CD4-positive, alpha-beta T cell treated with Interleukin-15 for 1 hour (primary cell): ENCODE measurements at regions not wholly inside any gene's neighbourhood (a gene's known extent, or its start where the extent isn't known, plus 50 kb on each side); places are given as distances from the start of the nearest gene placed in this dataset.

ENCODE experiments used
- DNase-seq: peaks from one replicate; pipeline ENCODE4 v3.0.0-alpha.2; 2020

- DNase-seq: no peak
Measured at GRCh38 chr13:24012648-24013047, 115.3 kb upstream of the C1QTNF9B start.

- DNase-seq: no peak
Measured at GRCh38 chr13:24013189-24013588, 115.9 kb upstream of the C1QTNF9B start.

- DNase-seq: no peak
Measured at GRCh38 chr13:24016046-24016445, 118.7 kb upstream of the C1QTNF9B start.

- no peak for DNase-seq
Measured at GRCh38 chr13:24022568-24022967, 125.3 kb upstream of the C1QTNF9B start.

- no peak for DNase-seq
Measured at GRCh38 chr13:24023073-24023472, 125.8 kb upstream of the C1QTNF9B start.

- DNase-seq: no peak
Measured at GRCh38 chr13:24027494-24027893, 130.2 kb upstream of the C1QTNF9B start.

DNA sequence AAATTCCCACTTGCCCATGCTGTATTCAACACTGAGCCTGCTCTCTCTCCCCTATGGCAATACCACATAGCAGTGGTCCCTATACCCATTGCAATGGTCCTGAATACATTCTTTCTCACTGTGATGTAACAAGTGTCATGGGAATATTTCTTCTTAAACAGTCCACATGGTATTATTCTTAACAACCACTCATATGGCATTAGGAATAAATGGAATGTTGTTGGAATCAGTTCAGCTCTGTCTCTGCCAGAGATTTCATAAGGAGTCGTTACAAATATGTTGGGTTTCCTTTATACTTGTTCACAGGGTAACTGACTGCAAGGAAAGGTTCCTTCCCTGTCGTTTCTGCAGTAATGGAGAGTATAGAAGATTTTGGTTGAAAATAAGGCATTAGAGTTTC is 128.3 kb upstream of the SPATA13 start:
- no peak for DNase-seq

DNA sequence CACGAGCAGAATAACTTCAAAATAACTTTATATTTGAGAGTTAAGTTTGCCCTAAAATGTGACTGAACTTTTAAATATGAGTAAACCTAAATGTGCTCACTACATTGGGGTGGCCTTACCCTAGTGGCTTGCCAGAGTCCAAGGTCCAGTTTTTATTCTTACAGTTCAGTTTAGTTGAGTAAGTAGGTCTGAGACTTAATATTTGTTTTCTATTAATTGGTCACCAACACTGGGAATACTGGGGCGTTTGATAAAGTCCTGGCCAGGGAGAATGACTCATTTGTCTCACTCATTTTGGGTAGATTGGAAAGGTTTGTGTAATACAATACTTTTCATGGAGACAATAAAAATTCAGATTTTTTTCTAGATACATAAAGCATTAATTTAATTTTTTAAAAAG is 127.8 kb upstream of the SPATA13 start:
- no peak for DNase-seq

DNA sequence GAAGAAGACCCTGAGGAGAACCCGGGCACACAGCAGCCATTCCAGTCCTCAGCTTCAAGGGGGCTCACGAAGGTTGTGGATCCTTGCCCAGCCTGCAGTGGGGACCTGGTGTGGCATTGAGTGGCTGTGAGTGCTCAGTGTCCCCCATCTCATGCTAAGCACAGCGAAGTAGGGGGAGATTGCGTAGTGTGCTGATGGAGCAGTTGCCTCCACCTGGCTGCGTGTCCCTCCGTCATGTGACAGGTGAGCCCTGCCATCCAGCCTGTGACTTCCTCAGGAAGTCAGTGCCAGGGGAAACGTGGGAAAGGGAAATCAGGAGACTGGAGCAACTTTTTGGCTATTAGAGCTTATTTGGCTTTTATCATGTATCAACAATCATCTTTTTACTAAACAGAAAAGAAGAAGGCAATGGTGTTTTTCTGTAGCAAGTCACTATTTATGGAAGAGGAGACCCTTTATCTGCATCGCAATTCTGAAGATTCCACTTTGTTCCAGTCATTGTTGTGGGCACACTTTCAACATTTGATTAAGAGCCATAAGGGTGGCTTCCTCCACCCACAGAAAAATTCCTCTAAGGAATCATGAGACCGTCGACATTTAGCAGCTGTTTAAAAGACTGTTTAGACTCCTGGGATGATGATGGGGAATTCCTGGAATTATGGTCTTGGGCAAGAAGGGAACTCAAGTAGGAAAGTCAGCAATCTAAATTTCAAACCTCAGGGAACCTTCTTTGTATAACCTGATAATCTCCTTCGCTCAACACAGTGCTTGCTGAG is 126.8 kb upstream of the SPATA13 start:
- no peak for DNase-seq

DNA sequence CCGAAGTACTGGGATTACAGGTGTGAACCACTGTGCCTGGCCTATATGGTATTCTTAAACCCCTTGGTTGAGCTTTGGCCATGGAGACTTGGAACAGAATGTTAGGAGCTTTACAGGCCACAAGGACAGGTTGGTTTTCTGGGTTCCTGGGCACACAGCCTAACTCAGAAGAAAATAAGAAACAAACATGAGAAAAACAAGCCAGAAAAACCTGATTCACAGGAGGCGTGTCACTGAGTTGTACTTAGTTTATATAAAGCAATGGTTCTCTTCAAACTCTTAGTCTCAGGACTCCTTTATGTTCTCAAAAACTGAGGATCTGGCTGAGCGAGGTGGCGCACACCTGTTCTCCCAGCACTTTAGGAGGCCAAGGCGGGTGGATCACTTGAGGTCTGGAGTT is 125.1 kb upstream of the SPATA13 start:
- DNase-seq: no peak

DNA sequence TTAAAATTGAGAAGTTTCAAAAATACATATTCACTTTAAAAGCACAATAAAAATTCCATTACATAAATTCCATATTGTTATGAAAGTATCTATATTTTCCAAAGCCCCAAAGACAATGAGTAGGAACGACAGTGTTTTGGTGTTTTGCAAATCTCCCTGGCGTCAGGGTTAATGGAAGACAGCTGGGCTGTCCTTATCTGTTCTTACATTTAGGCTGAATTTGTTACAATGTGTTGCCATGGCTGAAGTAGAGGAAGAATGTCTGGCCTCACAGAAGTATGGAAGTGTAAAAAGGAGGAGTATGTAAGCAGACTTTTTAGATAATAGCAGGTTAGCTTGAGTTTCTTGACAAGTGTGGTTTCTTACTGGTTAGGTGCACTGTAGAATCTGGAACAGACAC is 124.4 kb upstream of the SPATA13 start:
- DNase-seq: no peak

GRCh38 chr13:24038405-24038804 is 122.1 kb upstream of the SPATA13 start:
- no peak for DNase-seq

- DNase-seq: no peak
Measured at GRCh38 chr13:24038841-24039330, 121.6 kb upstream of the SPATA13 start.

DNA sequence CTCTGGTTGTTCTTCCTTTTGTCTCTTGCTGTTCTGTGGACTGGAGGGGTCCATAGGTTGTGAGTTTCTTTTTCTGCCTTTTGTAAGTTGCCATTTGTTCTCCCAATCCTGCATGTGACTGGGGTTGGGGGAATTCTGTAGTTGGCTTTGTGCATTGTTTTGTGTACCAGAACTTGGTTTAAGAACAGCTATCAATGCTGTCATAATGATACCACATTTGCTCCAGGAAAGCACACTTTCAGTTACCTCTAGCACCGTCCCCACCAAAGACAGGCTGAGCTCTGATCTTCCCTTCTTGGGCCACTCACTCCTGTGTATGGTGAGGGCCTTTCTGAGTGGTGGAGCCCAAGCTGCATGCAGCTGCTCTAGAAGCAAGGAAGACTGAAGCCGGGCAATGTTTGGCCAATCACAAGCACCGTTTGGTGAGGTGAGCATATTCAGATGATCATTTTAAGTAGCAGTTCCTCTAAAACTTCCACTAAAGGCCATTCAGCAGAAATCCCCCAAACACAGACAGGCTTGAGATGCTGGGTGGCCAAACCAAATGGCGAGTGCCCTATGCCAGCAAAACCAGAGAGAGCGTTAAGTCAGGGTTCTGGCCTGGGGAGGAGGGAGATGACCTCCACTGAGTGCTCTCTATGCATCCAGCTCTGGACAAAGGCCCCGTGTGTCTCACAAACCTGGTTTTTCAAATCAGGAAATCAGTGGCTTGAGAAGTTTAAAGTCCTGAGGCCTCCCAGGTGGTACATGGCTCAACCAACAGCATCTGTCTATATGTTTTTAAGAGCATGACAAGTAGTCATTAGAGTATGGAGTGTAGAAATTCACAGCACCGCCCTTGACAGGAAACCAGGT is 120.7 kb upstream of the SPATA13 start:
- no peak for DNase-seq

- DNase-seq: no peak
Measured at GRCh38 chr13:24040835-24041234, 119.7 kb upstream of the SPATA13 start.

DNA sequence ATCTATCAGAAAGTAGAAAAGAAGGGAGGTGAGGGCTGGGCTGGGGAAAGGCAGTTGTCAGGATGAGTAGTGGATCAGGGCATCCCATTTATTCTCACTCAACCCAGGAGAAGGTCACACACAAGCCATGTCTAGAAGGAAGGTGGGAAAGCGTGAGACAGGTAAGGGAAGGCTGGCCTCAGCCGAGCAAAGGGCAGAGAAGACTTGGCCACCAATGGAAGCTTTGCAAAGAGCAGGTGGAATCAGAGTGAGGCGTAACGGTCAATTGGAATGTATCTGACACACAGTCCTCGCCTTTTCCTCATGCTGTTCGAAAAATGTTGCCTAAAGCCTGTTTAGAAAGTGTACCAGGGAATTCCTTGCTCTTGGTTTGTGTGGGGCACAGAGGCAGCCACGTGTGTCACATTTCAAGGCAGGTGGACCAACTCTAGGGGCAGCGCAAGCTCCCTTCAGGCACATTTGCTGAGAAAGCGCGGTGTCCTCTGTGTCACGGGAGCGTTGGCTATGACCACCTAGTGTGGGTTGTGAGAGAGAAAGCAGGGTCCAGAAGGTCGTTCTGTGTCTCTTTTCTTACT is 118.8 kb upstream of the SPATA13 start:
- no peak for DNase-seq

GRCh38 chr13:24042710-24043440 is 117.6 kb upstream of the SPATA13 start:
- no peak for DNase-seq

DNA sequence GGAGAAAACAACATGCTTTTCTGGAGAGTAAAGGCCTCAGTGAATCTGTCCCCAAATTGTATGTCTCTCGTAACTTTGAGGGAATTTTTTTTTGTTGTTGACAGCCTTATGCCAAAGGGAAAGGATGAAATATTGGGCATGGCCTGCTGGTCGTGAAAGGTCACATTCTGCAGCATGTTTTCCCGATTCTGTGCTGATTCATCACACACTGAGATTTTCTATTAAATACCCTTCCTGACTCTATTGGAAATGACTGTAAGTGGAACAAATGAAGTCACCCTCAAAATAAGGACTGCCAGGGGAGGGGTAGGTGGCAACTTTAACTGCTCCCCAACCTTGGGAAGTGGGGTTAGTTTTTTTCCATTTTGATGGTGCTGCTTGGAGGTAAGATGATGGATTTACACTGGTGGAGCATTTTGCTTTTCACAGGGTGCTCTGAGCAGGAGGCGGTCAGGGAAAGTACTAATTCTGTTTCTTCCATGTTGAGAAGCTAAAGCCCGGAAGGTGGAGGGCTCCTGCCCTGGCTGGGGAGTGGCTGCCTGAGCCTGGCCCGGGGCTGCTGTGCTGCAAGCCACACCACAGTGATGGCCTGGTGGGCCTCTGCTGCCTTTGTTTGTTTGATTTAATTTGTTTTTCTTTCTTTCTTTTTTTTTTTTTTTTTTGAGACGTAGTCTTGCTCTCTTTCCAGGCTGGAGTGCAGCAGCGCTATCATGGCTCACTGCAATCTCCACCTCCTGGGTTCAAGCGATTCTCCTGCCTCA is 116.8 kb upstream of the SPATA13 start:
- DNase-seq: no peak

GRCh38 chr13:24045597-24045996 is 114.9 kb upstream of the SPATA13 start:
- DNase-seq: no peak

DNA sequence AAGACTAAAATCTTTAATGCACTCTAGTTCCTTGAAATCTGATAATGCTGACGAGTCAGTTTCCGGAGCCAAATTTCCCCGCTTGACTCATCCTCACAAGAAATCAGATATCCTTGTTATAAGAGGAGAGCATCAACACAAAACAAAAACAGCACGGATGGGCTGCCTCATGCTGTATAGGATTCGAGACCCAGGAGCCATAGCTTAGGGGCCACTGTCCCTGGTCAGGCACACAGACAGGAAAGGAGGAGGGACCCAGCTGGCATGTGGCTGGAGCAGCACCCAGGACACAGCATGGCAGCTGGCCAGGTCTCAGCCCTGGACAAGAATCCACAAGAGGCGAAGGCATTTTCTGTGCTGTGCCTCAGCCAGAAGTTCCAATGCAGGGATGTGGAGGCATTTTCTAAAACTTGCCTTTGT is 110.2 kb upstream of the SPATA13 start:
- DNase-seq: no peak

GRCh38 chr13:24050796-24051715 is 109.5 kb upstream of the SPATA13 start:
- DNase-seq: no peak
